OCI-LY1 (cell line): ENCODE measurements at regions not wholly inside any gene's neighbourhood (a gene's known extent, or its start where the extent isn't known, plus 50 kb on each side); places are given as distances from the start of the nearest gene placed in this dataset.

Experiments used
- EZH2 ChIP-seq: fragments of 200-600 bp; sonication (generic), shearing (Covaris generic); IDR thresholded peaks from 2 replicates; pipeline ENCODE4 v1.8.0; 2017; ENCODE audit warnings: borderline replicate concordance, mixed run types, mild to moderate bottlenecking, antibody characterized with exemption, low read length, moderate library complexity, mixed read lengths
- TF ChIP-seq, protein P1 (sequence below): fragments of 200-600 bp; sonication (generic), shearing (Covaris generic); IDR thresholded peaks from 2 replicates; pipeline ENCODE4 v1.5.1; 2017; ENCODE audit warnings: mild to moderate bottlenecking, antibody characterized with exemption, low read length, moderate library complexity, mixed read lengths

GRCh38 chr15:31973197-31973596 lies 57.1 kb upstream of the CHRNA7 start:
- TF ChIP-seq, protein P1, sequence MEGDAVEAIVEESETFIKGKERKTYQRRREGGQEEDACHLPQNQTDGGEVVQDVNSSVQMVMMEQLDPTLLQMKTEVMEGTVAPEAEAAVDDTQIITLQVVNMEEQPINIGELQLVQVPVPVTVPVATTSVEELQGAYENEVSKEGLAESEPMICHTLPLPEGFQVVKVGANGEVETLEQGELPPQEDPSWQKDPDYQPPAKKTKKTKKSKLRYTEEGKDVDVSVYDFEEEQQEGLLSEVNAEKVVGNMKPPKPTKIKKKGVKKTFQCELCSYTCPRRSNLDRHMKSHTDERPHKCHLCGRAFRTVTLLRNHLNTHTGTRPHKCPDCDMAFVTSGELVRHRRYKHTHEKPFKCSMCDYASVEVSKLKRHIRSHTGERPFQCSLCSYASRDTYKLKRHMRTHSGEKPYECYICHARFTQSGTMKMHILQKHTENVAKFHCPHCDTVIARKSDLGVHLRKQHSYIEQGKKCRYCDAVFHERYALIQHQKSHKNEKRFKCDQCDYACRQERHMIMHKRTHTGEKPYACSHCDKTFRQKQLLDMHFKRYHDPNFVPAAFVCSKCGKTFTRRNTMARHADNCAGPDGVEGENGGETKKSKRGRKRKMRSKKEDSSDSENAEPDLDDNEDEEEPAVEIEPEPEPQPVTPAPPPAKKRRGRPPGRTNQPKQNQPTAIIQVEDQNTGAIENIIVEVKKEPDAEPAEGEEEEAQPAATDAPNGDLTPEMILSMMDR, result no peak
- TF ChIP-seq EZH2, result no peak
